B cell (primary cell): ENCODE measurements at regions not wholly inside any gene's neighbourhood (a gene's known extent, or its start where the extent isn't known, plus 50 kb on each side); places are given as distances from the start of the nearest gene placed in this dataset.

ENCODE experiments used
- ATAC-seq: fragments of 200-7000 bp; cut with Tn5 transposase; one replicate; pipeline ENCODE4 v1.10.0; 2021; ENCODE audit warnings: low read depth, mild to moderate bottlenecking, moderate number of reproducible peaks, moderate library complexity
- CTCF ChIA-PET: fragments of 350-600 bp; sonication (Branson Sonifier 250); formaldehyde crosslinking; loops from one replicate; lab custom pipeline; 2021; ENCODE audit warnings: antibody characterized with exemption, inconsistent platforms; lab: Charles Lee
- POLR2A ChIA-PET: fragments of 350-600 bp; sonication (Branson Sonifier 250); formaldehyde crosslinking; loops from one replicate; lab custom pipeline; 2021; ENCODE audit warnings: antibody characterized with exemption; lab: Charles Lee
- DNase-seq: peaks from one replicate; pipeline ENCODE4 v3.0.0; 2013
- H2AFZ ChIP-seq: 2 replicates; pipeline ENCODE4 v1.6.1; 2012; ENCODE audit warnings: mild to moderate bottlenecking, low read depth, low read length; ENCODE audit not compliant: insufficient read depth, poor library complexity, severe bottlenecking
- H3K27ac ChIP-seq, 2 donors: 1 replicate in 1 of 2; 2 replicates in 1 of 2; pipeline ENCODE4 v1.5.1; 2012 to 2013; ENCODE audit warnings: low read length in 2 of 2, mild to moderate bottlenecking in 2 of 2, moderate library complexity in 1 of 2
- H3K27me3 ChIP-seq, 4 experiments: fragments of 200-600 bp in 1 of 4; sonication (generic) in 1 of 4; replicated peaks in 1 of 4; 1 replicate in 2 of 4; 2 replicates in 2 of 4; pipeline versions ENCODE4 v1.6.1 to v1.7.0; 2013 to 2016; ENCODE audit warnings: low read length in 3 of 4, mild to moderate bottlenecking in 2 of 4, mixed read lengths in 1 of 4, moderate library complexity in 1 of 4; ENCODE audit not compliant: insufficient read depth in 4 of 4, control insufficient read depth in 3 of 4; ENCODE audit errors: control extremely low read depth in 1 of 4
- H3K36me3 ChIP-seq, 2 experiments: replicated peaks in 1 of 2; 1 replicate in 1 of 2; 2 replicates in 1 of 2; pipeline versions ENCODE4 v1.6.1 to v1.7.1; 2013; ENCODE audit warnings: low read length in 1 of 2; ENCODE audit not compliant: insufficient read depth in 2 of 2, control insufficient read depth in 1 of 2; ENCODE audit errors: control extremely low read depth in 1 of 2, extremely low read depth in 1 of 2
- H3K4me1 ChIP-seq, 2 donors: fragments of 200-600 bp in 1 of 2; sonication (generic) in 1 of 2; 1 replicate in 1 of 2; 2 replicates in 1 of 2; pipeline versions ENCODE4 v1.5.1 to v1.6.1; 2013 to 2017; ENCODE audit warnings: low read length in 2 of 2; ENCODE audit not compliant: control insufficient read depth in 2 of 2, insufficient read depth in 2 of 2
- H3K4me2 ChIP-seq: replicated peaks from 2 replicates; pipeline ENCODE3; 2012; ENCODE audit warnings: mild to moderate bottlenecking, low read depth, low read length; ENCODE audit not compliant: poor library complexity, severe bottlenecking
- H3K4me3 ChIP-seq, 5 experiments: fragments of 200-600 bp in 1 of 5; sonication (generic) in 1 of 5; 1 replicate in 3 of 5; 2 replicates in 2 of 5; pipeline versions ENCODE4 v1.5.1 to v1.7.0; 2011 to 2016; ENCODE audit warnings: low read length in 4 of 5, mild to moderate bottlenecking in 4 of 5, low read depth in 2 of 5, control low read depth in 1 of 5, moderate library complexity in 1 of 5; ENCODE audit not compliant: insufficient read depth in 1 of 5; ENCODE audit errors: control extremely low read depth in 1 of 5, extremely low read depth in 1 of 5
- H3K79me2 ChIP-seq: fragments of 200-600 bp; sonication (generic); one replicate; pipeline ENCODE4 v1.6.0; 2016; ENCODE audit warnings: low read length; ENCODE audit not compliant: control insufficient read depth, insufficient read depth
- H3K9ac ChIP-seq: fragments of 200-600 bp; sonication (generic); 2 replicates; pipeline ENCODE4 v1.6.1; 2017; ENCODE audit warnings: mild to moderate bottlenecking, low read length, moderate library complexity
- H3K9me3 ChIP-seq, 3 donors: one replicate each; pipeline versions ENCODE4 v1.6.1 to v1.7.1; 2013; ENCODE audit warnings: low read length in 2 of 3; ENCODE audit not compliant: control insufficient read depth in 2 of 3, insufficient read depth in 1 of 3; ENCODE audit errors: control extremely low read depth in 1 of 3
- H4K20me1 ChIP-seq: 2 replicates; pipeline ENCODE4 v1.6.0; 2012; ENCODE audit warnings: mild to moderate bottlenecking, low read length; ENCODE audit not compliant: insufficient read depth, control insufficient read depth, poor library complexity, severe bottlenecking
- H3K27ac Mint-ChIP-seq: one replicate; pipeline ENCODE4 v1.8.0; 2021; ENCODE audit warnings: mixed read lengths
- H3K27me3 Mint-ChIP-seq: one replicate; pipeline ENCODE4 v1.8.0; 2021; ENCODE audit warnings: mixed read lengths
- H3K4me1 Mint-ChIP-seq: one replicate; pipeline ENCODE4 v1.8.0; 2021; ENCODE audit warnings: mixed read lengths
- H3K4me3 Mint-ChIP-seq: one replicate; pipeline ENCODE4 v1.8.0; 2021; ENCODE audit warnings: mixed read lengths
- H3K9me3 Mint-ChIP-seq: one replicate; pipeline ENCODE4 v1.8.0; 2022; ENCODE audit warnings: mixed read lengths; ENCODE audit not compliant: insufficient read depth
- EZH2 ChIP-seq: IDR thresholded peaks from 2 replicates; pipeline ENCODE4 v1.6.1; 2012; ENCODE audit warnings: borderline replicate concordance, low read depth, mild to moderate bottlenecking, moderate library complexity, low read length; ENCODE audit not compliant: insufficient read depth, poor library complexity, severe bottlenecking
- WGBS: methylation state at CpG from one replicate; pipeline ENCODE4 v1.1.5; 2013; ENCODE audit warnings: missing lambda C conversion rate; ENCODE audit not compliant: insufficient coverage; 5-methylcytosine and 5-hydroxymethylcytosine counted together
- intact Hi-C: fragments of 100-400 bp; cut with micrococcal nuclease; formaldehyde crosslinking; loops from one replicate; pipeline ENCODE4 v1.10.0; 2022
- TF ChIP-seq, protein P1 (sequence below): fragments of 200-600 bp; IDR thresholded peaks from one replicate; pipeline ENCODE4 v1.8.0; 2022; ENCODE audit warnings: antibody characterized with exemption, mild to moderate bottlenecking

- Mint-ChIP-seq H3K4me3 (no peak overlapping the region), H3K27me3 (peaks cover 28% of the 10 kb centered on the region), H3K9me3 (no peaks in the 10 kb centered on the region), H3K27ac (no peak overlapping the region), H3K4me1 (no peaks in the 10 kb centered on the region)
- ChIA-PET POLR2A (no interaction called here), CTCF (no interaction called here)
- no peak for TF ChIP-seq EZH2
- TF ChIP-seq, protein P1, sequence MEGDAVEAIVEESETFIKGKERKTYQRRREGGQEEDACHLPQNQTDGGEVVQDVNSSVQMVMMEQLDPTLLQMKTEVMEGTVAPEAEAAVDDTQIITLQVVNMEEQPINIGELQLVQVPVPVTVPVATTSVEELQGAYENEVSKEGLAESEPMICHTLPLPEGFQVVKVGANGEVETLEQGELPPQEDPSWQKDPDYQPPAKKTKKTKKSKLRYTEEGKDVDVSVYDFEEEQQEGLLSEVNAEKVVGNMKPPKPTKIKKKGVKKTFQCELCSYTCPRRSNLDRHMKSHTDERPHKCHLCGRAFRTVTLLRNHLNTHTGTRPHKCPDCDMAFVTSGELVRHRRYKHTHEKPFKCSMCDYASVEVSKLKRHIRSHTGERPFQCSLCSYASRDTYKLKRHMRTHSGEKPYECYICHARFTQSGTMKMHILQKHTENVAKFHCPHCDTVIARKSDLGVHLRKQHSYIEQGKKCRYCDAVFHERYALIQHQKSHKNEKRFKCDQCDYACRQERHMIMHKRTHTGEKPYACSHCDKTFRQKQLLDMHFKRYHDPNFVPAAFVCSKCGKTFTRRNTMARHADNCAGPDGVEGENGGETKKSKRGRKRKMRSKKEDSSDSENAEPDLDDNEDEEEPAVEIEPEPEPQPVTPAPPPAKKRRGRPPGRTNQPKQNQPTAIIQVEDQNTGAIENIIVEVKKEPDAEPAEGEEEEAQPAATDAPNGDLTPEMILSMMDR = no peak
- DNase-seq (no peak), ATAC-seq (no peak)
- H3K79me2 ChIP-seq = no peaks in the 10 kb centered on the region
- H3K27me3 ChIP-seq = no peaks in the 10 kb centered on the region
- WGBS = 98% methylated on average over 14 of the region's 17 CpGs
- no peak overlapping the region for H2AFZ ChIP-seq
- no peak overlapping the region for H3K9ac ChIP-seq
- no peaks in the 10 kb centered on the region for H3K36me3 ChIP-seq
- intact Hi-C loops = no loop called here
- no peaks in the 10 kb centered on the region for H4K20me1 ChIP-seq
- no peak overlapping the region for H3K4me2 ChIP-seq
- no peak overlapping the region for H3K27ac ChIP-seq
- H3K9me3 ChIP-seq = no peaks in the 10 kb centered on the region
- no peak overlapping the region for H3K4me3 ChIP-seq
- no peaks in the 10 kb centered on the region for H3K4me1 ChIP-seq
Observed at GRCh38 chr7:98040626-98041360, 50.8 kb upstream of the OCM2 start.

- 100% methylated on average over 1 of the region's 6 CpGs for WGBS
Observed at GRCh38 chr7:98046816-98047215, 56.8 kb upstream of the OCM2 start.

More at GRCh38 chr7:98046816-98047215, 56.8 kb upstream of the OCM2 start:
- no peaks in the 10 kb centered on the region for H3K79me2 ChIP-seq
- H3K27ac ChIP-seq = no peak overlapping the region
- H3K27me3 ChIP-seq = peaks cover 0 to 9% (median 0%) of the 10 kb centered on the region in 4 experiments
- peaks cover 3 to 5% of the 10 kb centered on the region in 2 donors for H3K4me1 ChIP-seq
- intact Hi-C loops = no loop called here
- CTCF ChIA-PET = no interaction called here
- H3K9me3 ChIP-seq = no peaks in the 10 kb centered on the region
- ATAC-seq (no peak), DNase-seq (no peak)
- no peak overlapping the region for H3K4me2 ChIP-seq
- no peaks in the 10 kb centered on the region for H3K36me3 ChIP-seq
- H3K4me1 Mint-ChIP-seq = peaks cover 4% of the 10 kb centered on the region
- H3K4me3 Mint-ChIP-seq = no peak overlapping the region
- no peak overlapping the region for H3K4me3 ChIP-seq
- peaks cover 18% of the 10 kb centered on the region for H3K27me3 Mint-ChIP-seq
- H3K9me3 Mint-ChIP-seq = no peaks in the 10 kb centered on the region
- TF ChIP-seq EZH2 = no peak
- TF ChIP-seq, protein P1 = no peak
- no peak overlapping the region for H3K9ac ChIP-seq
- POLR2A ChIA-PET = no interaction called here
- no peak overlapping the region for H3K27ac Mint-ChIP-seq
- no peaks in the 10 kb centered on the region for H4K20me1 ChIP-seq
- H2AFZ ChIP-seq = no peak overlapping the region
